Heart left ventricle (tissue), 16 donors: ENCODE measurements at regions not wholly inside any gene's neighbourhood (a gene's known extent, or its start where the extent isn't known, plus 50 kb on each side); places are given as distances from the start of the nearest gene placed in this dataset.

Experiments
- ATAC-seq, 4 donors: fragments of 200-7000 bp; cut with Tn5 transposase; one replicate each; pipeline ENCODE4 v1.9.1; 2020 to 2022; ENCODE audit warnings: moderate library complexity in 4 of 4, mild to moderate bottlenecking in 3 of 4, moderate number of reproducible peaks in 1 of 4
- DNase-seq, 5 donors: peaks; one replicate each; pipeline ENCODE4 v3.0.0-alpha.2; 2020
- H3K27ac ChIP-seq, 12 donors: fragments of 200-600 bp; sonication (generic) in 4 of 12; one replicate each; pipeline versions ENCODE4 v1.5.0 to v1.8.0; 2016 to 2022; ENCODE audit warnings: mild to moderate bottlenecking in 2 of 12
- H3K27me3 ChIP-seq, 9 donors: fragments of 200-600 bp; sonication (generic) in 2 of 9; one replicate each; pipeline versions ENCODE4 v1.5.1 to v1.8.0; 2016 to 2022; ENCODE audit warnings: mild to moderate bottlenecking in 3 of 9
- H3K36me3 ChIP-seq, 9 donors: fragments of 200-600 bp; sonication (generic) in 2 of 9; one replicate each; pipeline versions ENCODE4 v1.5.0 to v1.8.0; 2018 to 2022; ENCODE audit warnings: mild to moderate bottlenecking in 2 of 9
- H3K4me1 ChIP-seq, 12 donors: fragments of 200-600 bp; sonication (generic) in 4 of 12; one replicate each; pipeline versions ENCODE4 v1.5.0 to v1.8.0; 2016 to 2022; ENCODE audit warnings: mild to moderate bottlenecking in 3 of 12
- H3K4me3 ChIP-seq, 12 donors: fragments of 200-600 bp; sonication (generic) in 4 of 12; one replicate each; pipeline versions ENCODE4 v1.5.0 to v1.8.0; 2017 to 2022; ENCODE audit warnings: mild to moderate bottlenecking in 9 of 12, moderate library complexity in 4 of 12
- H3K9me3 ChIP-seq, 12 donors: fragments of 200-600 bp; sonication (generic) in 4 of 12; one replicate each; pipeline versions ENCODE4 v1.5.0 to v1.8.0; 2016 to 2022; ENCODE audit warnings: mild to moderate bottlenecking in 1 of 12
- CTCF ChIP-seq, 12 donors: fragments of 200-600 bp; sonication (generic) in 4 of 12; IDR thresholded peaks; one replicate each; pipeline versions ENCODE4 v1.5.0 to v1.8.0; 2018 to 2022; ENCODE audit warnings: antibody characterized with exemption in 12 of 12, mild to moderate bottlenecking in 5 of 12
- POLR2A ChIP-seq, 2 donors: fragments of 450-650 bp; IDR thresholded peaks; one replicate each; pipeline ENCODE4 v1.6.1; 2017; ENCODE audit warnings: antibody characterized with exemption in 2 of 2, mild to moderate bottlenecking in 2 of 2, moderate library complexity in 2 of 2
- WGBS, 4 donors: extraction: QIAGEN DNeasy Blood & Tissue Kit in 2 of 4; methylation state at CpG; one replicate each; pipeline versions ENCODE4 v1.1.5 to v1.1.7; 2013 to 2018; 5-methylcytosine and 5-hydroxymethylcytosine counted together
- intact Hi-C, 10 donors: fragments of 100-400 bp; cut with DNase I; formaldehyde crosslinking; loops; one replicate each; pipeline versions ENCODE4 v1.11.1 to v1.14.2; 2022
- donor health status: ischemic (EF 13 %, LVEDD 7.1; RV severe dilation, severe dysfunction).
- donor health status: healthy with polysubstance abuse.
- donor health status: DM: no; HTN: yes; CAD: no.
- donor health status: DM: no; HTN: no; CAD: no.
- donor health status: ischemic (EF 25% LVEDD 6.9; RV normal size, moderate dysfunction).
- donor health status: ischemic (EF 25% LVEDD 5.7; RV mildly dilated, moderate dysfunction).
- donor health status: healthy.
- donor health status: DM: yes; HTN: yes; CAD: no.
- donor health status: ischemic (EF 35%, LVEDD 5.7; RV mildly dilated, moderate dysfunction).
- donor health status: nonischemic (EF 11% LVEDD 7.7; RV severe dilation, severe dysfunction).
- donor health status: DM: yes; HTN: yes; CAD: no.
- donor health status: PGD.
- donor health status: ischemic (EF 29% LVEDD 5.4; RV normal size, mild dysfunction).
- donor health status: nonischemic (EF 23%, LVEDD 6.1; RV moderate dilation, normal function).

GRCh38 chr22:27572278-27572666 lies 229.3 kb downstream of the MN1 start:
- Histone ChIP-seq H3K9me3 (peaks cover 0 to 10% (median 0%) of the 10 kb centered on the region in 12 donors), H3K27ac (no peak overlapping the region), H3K4me1 (peaks cover 0 to 19% (median 8%) of the 10 kb centered on the region in 12 donors), H3K36me3 (no peaks in the 10 kb centered on the region), H3K27me3 (peaks cover 0 to 48% (median 23%) of the 10 kb centered on the region in 9 donors), H3K4me3 (no peak overlapping the region)
- no peak for ATAC-seq
- DNase-seq = no peak
- intact Hi-C loops = no loop called here
- WGBS, 4 donors = 87 to 93% (median 90%) methylated on average over 2 of the region's 2 CpGs
- no peak for TF ChIP-seq POLR2A (IDR thresholded peaks at IDR 0.05)
- TF ChIP-seq CTCF (IDR thresholded peaks at IDR 0.05) = no peak

- TF ChIP-seq CTCF (IDR thresholded peaks at IDR 0.05) = no peak
- no peak for TF ChIP-seq POLR2A (IDR thresholded peaks at IDR 0.05)
- no peak overlapping the region for H3K4me3 ChIP-seq
- peaks cover 0 to 48% (median 23%) of the 10 kb centered on the region in 9 donors for H3K27me3 ChIP-seq
- H3K4me1 ChIP-seq = peaks cover 0 to 26% (median 12%) of the 10 kb centered on the region in 12 donors
- H3K9me3 ChIP-seq = peaks cover 0 to 10% (median 0%) of the 10 kb centered on the region in 12 donors
- 38 to 49% (median 44%) methylated on average over 22 of the region's 22 CpGs for WGBS, 4 donors
- ATAC-seq (no peak), DNase-seq (no peak)
- no peaks in the 10 kb centered on the region for H3K36me3 ChIP-seq
- H3K27ac ChIP-seq = no peak overlapping the region
- intact Hi-C loops = no loop called here
Measured at GRCh38 chr22:27573280-27574001, 228.1 kb downstream of the MN1 start.

GRCh38 chr22:27574002-27574366 lies 227.6 kb downstream of the MN1 start:
- no peak for ATAC-seq
- intact Hi-C loops = no loop called here

More at GRCh38 chr22:27574002-27574366, 227.6 kb downstream of the MN1 start:
- no peak for DNase-seq
- 83 to 91% (median 88%) methylated on average over 7 of the region's 7 CpGs for WGBS, 4 donors
- H3K4me1 ChIP-seq = peaks cover 0 to 28% (median 12%) of the 10 kb centered on the region in 12 donors
- peaks cover 0 to 48% (median 23%) of the 10 kb centered on the region in 9 donors for H3K27me3 ChIP-seq
- H3K27ac ChIP-seq = no peak overlapping the region
- peaks cover 0 to 10% (median 0%) of the 10 kb centered on the region in 12 donors for H3K9me3 ChIP-seq
- no peak for TF ChIP-seq POLR2A (IDR thresholded peaks at IDR 0.05)
- TF ChIP-seq CTCF (IDR thresholded peaks at IDR 0.05) = no peak
- no peaks in the 10 kb centered on the region for H3K36me3 ChIP-seq
- no peak overlapping the region for H3K4me3 ChIP-seq
